Muscle of back (tissue), 3 donors: ENCODE measurements at regions not wholly inside any gene's neighbourhood (a gene's known extent, or its start where the extent isn't known, plus 50 kb on each side); places are given as distances from the start of the nearest gene placed in this dataset.
"Not testable (repeated sequence)": the region's sequence is repeated elsewhere in the genome, so short reads cannot be mapped to it uniquely, and the experiment has no call there.

Experiments used
- DNase-seq, 3 donors: peaks; one replicate each; pipeline versions ENCODE4 v3.0.0 to v3.0.0-alpha.2; 2013

- DNase-seq, result no peak
Observed at GRCh38 chr20:57831993-57832585, 122.3 kb upstream of the PMEPA1 start.

GRCh38 chr20:57831326-57831992 lies 121.6 kb upstream of the PMEPA1 start:
- DNase-seq, result no peak

- no peak for DNase-seq
Observed at GRCh38 chr20:57830515-57830895, 120.7 kb upstream of the PMEPA1 start.

GRCh38 chr20:57829805-57830514 lies 120.1 kb upstream of the PMEPA1 start:
- DNase-seq, result no peak

GRCh38 chr20:57829336-57829735 lies 119.5 kb upstream of the PMEPA1 start:
- DNase-seq, result no peak

GRCh38 chr20:57828696-57829095 lies 118.9 kb upstream of the PMEPA1 start:
- DNase-seq, result no peak

GRCh38 chr20:57826666-57827287 lies 117.0 kb upstream of the PMEPA1 start:
- no peak for DNase-seq

- no peak for DNase-seq
Observed at GRCh38 chr20:57824909-57825308, 115.1 kb upstream of the PMEPA1 start.

- no peak for DNase-seq
Observed at GRCh38 chr20:57821935-57822334, 112.1 kb upstream of the PMEPA1 start.

- no peak for DNase-seq
Observed at GRCh38 chr20:57819691-57820380, 110.0 kb upstream of the PMEPA1 start.

- DNase-seq, result no peak
Observed at GRCh38 chr20:57819291-57819690, 109.5 kb upstream of the PMEPA1 start.

GRCh38 chr20:57818418-57819181 lies 108.8 kb upstream of the PMEPA1 start:
- DNase-seq, result no peak

- DNase-seq, result no peak
Observed at GRCh38 chr20:57815405-57815804, 105.6 kb upstream of the PMEPA1 start.

GRCh38 chr20:57814529-57814928 lies 104.7 kb upstream of the PMEPA1 start:
- no peak for DNase-seq

- no peak for DNase-seq
Observed at GRCh38 chr20:57813509-57814269, 103.9 kb upstream of the PMEPA1 start.

- not testable (repeated sequence) for DNase-seq
Observed at GRCh38 chr20:57812632-57813031, 102.8 kb upstream of the PMEPA1 start.

GRCh38 chr20:57811374-57812020 lies 101.7 kb upstream of the PMEPA1 start:
- DNase-seq, result peak in 1 of 3 donors; percentile 10

GRCh38 chr20:57810511-57811373 lies 100.9 kb upstream of the PMEPA1 start:
- no peak for DNase-seq

- DNase-seq, result peak in 1 of 3 donors; percentile 21
Observed at GRCh38 chr20:57809661-57810172, 99.9 kb upstream of the PMEPA1 start.
